Transverse colon (tissue), 4 donors: ENCODE measurements at regions not wholly inside any gene's neighbourhood (a gene's known extent, or its start where the extent isn't known, plus 50 kb on each side); places are given as distances from the start of the nearest gene placed in this dataset.

Experiments used
- DNase-seq: peaks from one replicate; pipeline ENCODE4 v3.0.0-alpha.2; 2019
- H3K27ac ChIP-seq, 4 donors: fragments of 200-600 bp; sonication (generic); 2 replicates each; pipeline ENCODE4 v1.5.1; 2016 to 2018; ENCODE audit warnings: inconsistent platforms in 4 of 4
- H3K27me3 ChIP-seq: fragments of 200-600 bp; sonication (generic); 2 replicates; pipeline ENCODE4 v1.5.1; 2017; ENCODE audit warnings: inconsistent platforms
- H3K36me3 ChIP-seq, 4 donors: fragments of 200-600 bp; sonication (generic); 2 replicates each; pipeline ENCODE4 v1.5.1; 2017 to 2019; ENCODE audit warnings: inconsistent platforms in 4 of 4
- H3K4me1 ChIP-seq, 4 donors: fragments of 200-600 bp; sonication (generic); 2 replicates each; pipeline ENCODE4 v1.5.1; 2017 to 2020; ENCODE audit warnings: inconsistent platforms in 4 of 4
- H3K4me3 ChIP-seq, 4 donors: fragments of 200-600 bp; sonication (generic); 1 replicate in 1 of 4; 2 replicates in 3 of 4; pipeline versions ENCODE4 v1.5.1 to v1.6.1; 2017 to 2019; ENCODE audit warnings: inconsistent platforms in 4 of 4
- H3K9me3 ChIP-seq, 2 donors: fragments of 200-600 bp; sonication (generic); 2 replicates each; pipeline ENCODE4 v1.5.1; 2017 to 2019; ENCODE audit warnings: inconsistent platforms in 2 of 2
- CTCF ChIP-seq, 5 experiments: fragments of 200-600 bp in 3 of 5; fragments of 450-650 bp in 2 of 5; sonication (generic) in 3 of 5; IDR thresholded peaks; 1 replicate in 2 of 5; 2 replicates in 3 of 5; pipeline ENCODE4 v1.5.1; 2016 to 2017; ENCODE audit warnings: antibody characterized with exemption in 5 of 5, inconsistent platforms in 3 of 5, mild to moderate bottlenecking in 2 of 5, moderate library complexity in 1 of 5
- EP300 ChIP-seq: sonication (generic); formaldehyde crosslinking; IDR thresholded peaks from one replicate; pipeline ENCODE4 v1.6.1; 2017; ENCODE audit warnings: antibody characterized with exemption, low read depth
- POLR2A ChIP-seq: fragments of 450-650 bp; IDR thresholded peaks from one replicate; pipeline ENCODE4 v1.6.1; 2016; ENCODE audit warnings: antibody characterized with exemption, mild to moderate bottlenecking, moderate library complexity
- POLR2AphosphoS5 ChIP-seq, 3 donors: sonication (generic); formaldehyde crosslinking; IDR thresholded peaks; one replicate each; pipeline ENCODE4 v1.6.1; 2016; ENCODE audit warnings: antibody characterized with exemption in 3 of 3
- WGBS, 2 donors: methylation state at CpG; one replicate each; pipeline ENCODE4 v1.1.5; 2018; ENCODE audit warnings: low coverage in 1 of 2; 5-methylcytosine and 5-hydroxymethylcytosine counted together
- in situ Hi-C, 4 donors: fragments of 200-750 bp; cut with MboI; loops; one replicate each; pipeline versions ENCODE4 v1.15.0 to v1.15.1; 2017; ENCODE audit warnings: low sequenced_read_pairs in 3 of 4, low pct_ligation_motif_present in 1 of 4, low pct_unique_long_range_greater_than_20kb in 1 of 4
- intact Hi-C: fragments of 100-400 bp; cut with DNase I; formaldehyde crosslinking; loops from one replicate; pipeline ENCODE4 v1.15.1; 2023; ENCODE audit warnings: low total_unique reads

DNA sequence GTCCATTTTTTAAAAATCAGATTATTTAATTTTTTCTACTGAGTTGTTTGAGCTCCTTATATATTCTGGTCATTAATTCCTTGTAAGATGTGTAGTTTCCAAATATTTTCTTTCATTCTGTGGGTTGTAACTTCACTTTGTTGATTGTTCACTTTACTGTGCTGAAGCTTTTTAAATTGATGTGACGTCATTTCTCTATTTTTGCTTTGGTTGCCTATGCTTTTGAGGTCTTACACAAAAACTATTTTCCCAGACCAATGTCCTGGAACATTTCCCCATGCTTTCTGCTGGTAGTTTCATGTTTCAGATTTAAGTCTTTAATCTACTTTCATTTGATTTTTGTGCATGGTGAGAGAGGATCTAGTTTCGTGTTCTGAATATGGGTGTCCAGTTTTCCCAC is 753.6 kb downstream of the TRIML1 start:
- no peak overlapping the region for H3K27ac ChIP-seq
- H3K36me3 ChIP-seq = no peaks in the 10 kb centered on the region
- TF ChIP-seq EP300 = no peak
- TF ChIP-seq POLR2A = no peak
- TF ChIP-seq CTCF (IDR thresholded peaks at IDR 0.05) = no peak
- no peak for TF ChIP-seq POLR2AphosphoS5 (IDR thresholded peaks at IDR 0.05)
- no peaks in the 10 kb centered on the region for H3K4me1 ChIP-seq
- intact Hi-C loops = loop anchor here (2.0 kb wide), 1 partner anchor 16 kb away; no protein-coding TSS in a partner anchor
- in situ Hi-C loops = no loop called here
- WGBS, 2 donors = 79 to 85% methylated on average over 2 of the region's 2 CpGs
- H3K9me3 ChIP-seq = peaks cover 0 to 12% of the 10 kb centered on the region in 2 donors
- no peaks in the 10 kb centered on the region for H3K27me3 ChIP-seq
- H3K4me3 ChIP-seq = no peak overlapping the region
- no peak for DNase-seq

DNA sequence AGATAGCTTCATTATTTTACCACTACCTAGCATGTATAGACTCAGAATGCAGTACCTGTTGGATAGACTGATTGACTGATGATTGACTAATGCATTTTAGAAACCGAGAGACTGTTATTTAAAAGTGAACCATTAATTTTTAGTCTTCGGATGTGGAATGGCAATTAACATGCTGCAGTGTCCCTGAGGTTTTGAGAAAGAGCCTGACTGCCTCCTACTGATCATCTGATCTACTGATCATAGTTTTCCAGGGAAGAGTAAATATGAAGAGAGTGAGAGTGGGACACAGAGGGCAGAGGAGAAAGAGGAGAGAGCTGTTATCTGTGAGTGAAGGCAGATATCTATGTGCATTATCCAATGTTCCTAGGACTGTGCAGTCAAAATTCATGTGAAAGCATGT is 764.7 kb downstream of the TRIML1 start:
- in situ Hi-C loops (no loop called here), intact Hi-C loops (no loop called here)

DNA sequence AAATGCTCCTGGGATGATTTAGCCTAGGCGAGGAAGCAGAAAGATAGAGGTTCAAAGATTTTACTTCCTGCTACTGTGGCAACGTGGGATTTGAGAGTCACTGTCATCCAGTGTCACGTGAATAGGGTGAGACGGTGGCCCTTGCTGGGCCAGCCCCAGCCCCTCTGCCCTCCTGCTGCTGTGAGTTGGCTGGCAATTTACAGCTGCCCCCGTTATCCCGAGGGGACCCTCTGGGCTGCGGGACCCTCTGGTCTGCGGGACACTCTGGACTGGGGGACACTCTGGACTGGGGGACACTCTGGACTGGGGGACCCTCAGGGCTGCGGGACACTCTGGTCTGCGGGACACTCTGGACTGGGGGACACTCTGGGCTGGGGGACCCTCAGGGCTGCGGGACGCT is 765.4 kb downstream of the TRIML1 start:
- intact Hi-C loops = no loop called here
- H3K36me3 ChIP-seq = no peaks in the 10 kb centered on the region
- TF ChIP-seq CTCF (IDR thresholded peaks at IDR 0.05) (no peak), EP300 (no peak), POLR2AphosphoS5 (IDR thresholded peaks at IDR 0.05) (no peak), POLR2A (no peak)
- no peak overlapping the region for H3K4me3 ChIP-seq
- in situ Hi-C loops = no loop called here
- no peaks in the 10 kb centered on the region for H3K27me3 ChIP-seq
- no peak overlapping the region for H3K27ac ChIP-seq
- H3K9me3 ChIP-seq = no peaks in the 10 kb centered on the region
- 72 to 89% methylated on average over 3 to 4 of the region's 12 CpGs for WGBS, 2 donors
- DNase-seq = no peak
- no peaks in the 10 kb centered on the region for H3K4me1 ChIP-seq

More for the DNA sequence above, 764.7 kb downstream of the TRIML1 start:
- DNase-seq = no peak
- Histone ChIP-seq H3K4me1 (no peaks in the 10 kb centered on the region), H3K27me3 (no peaks in the 10 kb centered on the region), H3K9me3 (no peaks in the 10 kb centered on the region), H3K36me3 (no peaks in the 10 kb centered on the region), H3K4me3 (no peak overlapping the region), H3K27ac (no peak overlapping the region)
- TF ChIP-seq EP300 (no peak), CTCF (IDR thresholded peaks at IDR 0.05) (no peak), POLR2A (no peak), POLR2AphosphoS5 (IDR thresholded peaks at IDR 0.05) (no peak)
- 49 to 58% methylated on average over 2 of the region's 2 CpGs for WGBS, 2 donors

DNA sequence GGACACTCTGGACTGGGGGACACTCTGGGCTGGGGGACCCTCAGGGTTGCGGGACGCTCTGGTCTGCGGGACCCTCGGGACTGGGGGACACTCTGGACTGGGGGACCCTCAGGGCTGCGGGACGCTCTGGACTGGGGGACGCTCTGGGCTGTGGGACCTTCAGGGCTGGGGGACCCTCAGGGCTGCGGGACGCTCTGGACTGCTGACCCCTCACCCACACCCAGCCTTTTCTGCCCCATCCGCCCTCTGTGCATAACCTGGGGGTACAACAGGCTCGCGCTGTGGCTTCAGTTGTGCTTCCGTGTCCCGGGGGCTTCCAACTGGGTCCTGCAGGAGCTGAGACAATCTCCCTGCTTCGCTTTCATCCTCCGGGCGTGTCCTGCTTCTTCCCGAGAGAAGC is 766.0 kb downstream of the TRIML1 start:
- TF ChIP-seq EP300 = no peak
- no peak for TF ChIP-seq CTCF (IDR thresholded peaks at IDR 0.05)
- TF ChIP-seq POLR2AphosphoS5 (IDR thresholded peaks at IDR 0.05) = no peak
- no peak for TF ChIP-seq POLR2A
- DNase-seq = no peak
- H3K4me3 ChIP-seq = no peak overlapping the region
- H3K27ac ChIP-seq = no peak overlapping the region
- no peaks in the 10 kb centered on the region for H3K27me3 ChIP-seq
- H3K9me3 ChIP-seq = no peaks in the 10 kb centered on the region
- no peaks in the 10 kb centered on the region for H3K36me3 ChIP-seq
- no peaks in the 10 kb centered on the region for H3K4me1 ChIP-seq
- WGBS, 2 donors = 92% methylated on average over 11 of the region's 18 CpGs; no CpG with 5 or more reads in 1 of the 2 donors
- in situ Hi-C loops (no loop called here), intact Hi-C loops (no loop called here)
